ENCODE measurements at regions not wholly inside any gene's neighbourhood (a gene's known extent, or its start where the extent isn't known, plus 50 kb on each side); places are given as distances from the start of the nearest gene placed in this dataset.
"Not testable (repeated sequence)": the region's sequence is repeated elsewhere in the genome, so short reads cannot be mapped to it uniquely, and the experiment has no call there.

GRCh38 chr12:30529489-30530269 is 166.0 kb downstream of the IPO8 start:
- DNase-seq: no peak
- no peaks in the 10 kb centered on the region for H3K36me3 Mint-ChIP-seq (ENCODE audit: low read depth)
- intact Hi-C loops (cut with micrococcal nuclease): no loop called here
- H3K4me1 Mint-ChIP-seq: no peaks in the 10 kb centered on the region
- H3K4me3 Mint-ChIP-seq: no peak overlapping the region
- H3K27ac Mint-ChIP-seq: no peak overlapping the region
- H3K9me3 Mint-ChIP-seq: no peaks in the 10 kb centered on the region
- H3K27me3 Mint-ChIP-seq: no peaks in the 10 kb centered on the region

- intact Hi-C loops (cut with micrococcal nuclease): no loop called here
- Mint-ChIP-seq H3K27me3 (no peaks in the 10 kb centered on the region), H3K36me3 (ENCODE audit: low read depth) (no peaks in the 10 kb centered on the region), H3K27ac (no peak overlapping the region), H3K4me1 (no peaks in the 10 kb centered on the region), H3K9me3 (no peaks in the 10 kb centered on the region), H3K4me3 (no peak overlapping the region)
- no peak for DNase-seq
These were observed 170.5 kb downstream of the IPO8 start for GRCh38 chr12:30525171-30525570.

GRCh38 chr12:30520285-30520684 is 175.4 kb downstream of the IPO8 start:
- H3K36me3 Mint-ChIP-seq (ENCODE audit: low read depth); H3K27me3 Mint-ChIP-seq; intact Hi-C loops (cut with micrococcal nuclease); H3K4me3 Mint-ChIP-seq; H3K4me1 Mint-ChIP-seq; H3K27ac Mint-ChIP-seq; DNase-seq; H3K9me3 Mint-ChIP-seq: not testable (repeated sequence)

GRCh38 chr12:30519535-30519934 is 176.1 kb downstream of the IPO8 start:
- no peaks in the 10 kb centered on the region for H3K4me1 Mint-ChIP-seq
- no peaks in the 10 kb centered on the region for H3K27me3 Mint-ChIP-seq
- H3K9me3 Mint-ChIP-seq: no peaks in the 10 kb centered on the region
- H3K36me3 Mint-ChIP-seq (ENCODE audit: low read depth): no peaks in the 10 kb centered on the region
- intact Hi-C loops (cut with micrococcal nuclease): no loop called here
- DNase-seq: no peak
- no peak overlapping the region for H3K27ac Mint-ChIP-seq
- H3K4me3 Mint-ChIP-seq: no peak overlapping the region

GRCh38 chr12:30517320-30517719 is 178.3 kb downstream of the IPO8 start:
- intact Hi-C loops (cut with micrococcal nuclease): no loop called here
- no peak for DNase-seq
- no peaks in the 10 kb centered on the region for H3K27me3 Mint-ChIP-seq
- H3K4me1 Mint-ChIP-seq: no peaks in the 10 kb centered on the region
- no peaks in the 10 kb centered on the region for H3K36me3 Mint-ChIP-seq (ENCODE audit: low read depth)
- H3K9me3 Mint-ChIP-seq: no peaks in the 10 kb centered on the region
- no peak overlapping the region for H3K4me3 Mint-ChIP-seq
- no peak overlapping the region for H3K27ac Mint-ChIP-seq

GRCh38 chr12:30515351-30515750 is 180.3 kb downstream of the IPO8 start:
- Mint-ChIP-seq H3K4me3 (no peak overlapping the region), H3K27me3 (no peaks in the 10 kb centered on the region), H3K4me1 (no peaks in the 10 kb centered on the region), H3K9me3 (no peaks in the 10 kb centered on the region), H3K27ac (no peak overlapping the region), H3K36me3 (ENCODE audit: low read depth) (no peaks in the 10 kb centered on the region)
- intact Hi-C loops (cut with micrococcal nuclease): no loop called here
- no peak for DNase-seq

- intact Hi-C loops (cut with micrococcal nuclease): no loop called here
- H3K4me3 Mint-ChIP-seq: no peak overlapping the region
- H3K27ac Mint-ChIP-seq: no peak overlapping the region
- no peaks in the 10 kb centered on the region for H3K27me3 Mint-ChIP-seq
- H3K36me3 Mint-ChIP-seq (ENCODE audit: low read depth): no peaks in the 10 kb centered on the region
- DNase-seq: no peak
- no peaks in the 10 kb centered on the region for H3K4me1 Mint-ChIP-seq
- no peaks in the 10 kb centered on the region for H3K9me3 Mint-ChIP-seq
These were observed 181.0 kb downstream of the IPO8 start for GRCh38 chr12:30514666-30515065.

GRCh38 chr12:30508205-30508967 is 187.3 kb downstream of the IPO8 start:
- intact Hi-C loops (cut with micrococcal nuclease): no loop called here
- DNase-seq: no peak
- H3K27me3 Mint-ChIP-seq: no peaks in the 10 kb centered on the region
- no peak overlapping the region for H3K4me3 Mint-ChIP-seq
- H3K27ac Mint-ChIP-seq: no peak overlapping the region
- H3K36me3 Mint-ChIP-seq (ENCODE audit: low read depth): no peaks in the 10 kb centered on the region
- H3K4me1 Mint-ChIP-seq: no peaks in the 10 kb centered on the region
- H3K9me3 Mint-ChIP-seq: no peaks in the 10 kb centered on the region

- DNase-seq: no peak
- intact Hi-C loops (cut with micrococcal nuclease): no loop called here
- no peak overlapping the region for H3K4me3 Mint-ChIP-seq
- no peak overlapping the region for H3K27ac Mint-ChIP-seq
- H3K36me3 Mint-ChIP-seq (ENCODE audit: low read depth): no peaks in the 10 kb centered on the region
- H3K4me1 Mint-ChIP-seq: no peaks in the 10 kb centered on the region
- no peaks in the 10 kb centered on the region for H3K27me3 Mint-ChIP-seq
- no peaks in the 10 kb centered on the region for H3K9me3 Mint-ChIP-seq
These were observed 188.1 kb downstream of the IPO8 start for GRCh38 chr12:30507576-30507975.

GRCh38 chr12:30506411-30506810 is 189.3 kb downstream of the IPO8 start:
- Mint-ChIP-seq H3K4me1 (no peaks in the 10 kb centered on the region), H3K27me3 (no peaks in the 10 kb centered on the region), H3K4me3 (no peak overlapping the region), H3K36me3 (ENCODE audit: low read depth) (no peaks in the 10 kb centered on the region), H3K9me3 (no peaks in the 10 kb centered on the region), H3K27ac (no peak overlapping the region)
- DNase-seq: no peak
- intact Hi-C loops (cut with micrococcal nuclease): no loop called here

- Mint-ChIP-seq H3K27ac (no peak overlapping the region), H3K4me3 (no peak overlapping the region), H3K4me1 (no peaks in the 10 kb centered on the region), H3K36me3 (ENCODE audit: low read depth) (no peaks in the 10 kb centered on the region), H3K27me3 (no peaks in the 10 kb centered on the region), H3K9me3 (no peaks in the 10 kb centered on the region)
- intact Hi-C loops (cut with micrococcal nuclease): no loop called here
- DNase-seq: no peak
These were observed 194.0 kb downstream of the IPO8 start for GRCh38 chr12:30501718-30502117.

GRCh38 chr12:30500532-30500931 is 195.1 kb downstream of the IPO8 start:
- no peaks in the 10 kb centered on the region for H3K9me3 Mint-ChIP-seq
- H3K4me1 Mint-ChIP-seq: no peaks in the 10 kb centered on the region
- H3K4me3 Mint-ChIP-seq: no peak overlapping the region
- H3K27me3 Mint-ChIP-seq: no peaks in the 10 kb centered on the region
- no peaks in the 10 kb centered on the region for H3K36me3 Mint-ChIP-seq (ENCODE audit: low read depth)
- H3K27ac Mint-ChIP-seq: no peak overlapping the region
- intact Hi-C loops (cut with micrococcal nuclease): no loop called here
- no peak for DNase-seq

- Mint-ChIP-seq H3K27ac (no peak overlapping the region), H3K9me3 (no peaks in the 10 kb centered on the region), H3K4me3 (no peak overlapping the region), H3K36me3 (ENCODE audit: low read depth) (no peaks in the 10 kb centered on the region), H3K4me1 (no peaks in the 10 kb centered on the region), H3K27me3 (no peaks in the 10 kb centered on the region)
- no peak for DNase-seq
- intact Hi-C loops (cut with micrococcal nuclease): no loop called here
These were observed 210.3 kb downstream of the IPO8 start for GRCh38 chr12:30485230-30485890.

- H3K4me1 Mint-ChIP-seq: no peaks in the 10 kb centered on the region
- intact Hi-C loops (cut with micrococcal nuclease): no loop called here
- DNase-seq: no peak
- no peaks in the 10 kb centered on the region for H3K36me3 Mint-ChIP-seq (ENCODE audit: low read depth)
- H3K9me3 Mint-ChIP-seq: no peaks in the 10 kb centered on the region
- H3K27me3 Mint-ChIP-seq: no peaks in the 10 kb centered on the region
- no peak overlapping the region for H3K27ac Mint-ChIP-seq
- no peak overlapping the region for H3K4me3 Mint-ChIP-seq
These were observed 211.0 kb downstream of the IPO8 start for GRCh38 chr12:30484658-30485057.
